SK-N-SH (cell line): ENCODE measurements at regions not wholly inside any gene's neighbourhood (a gene's known extent, or its start where the extent isn't known, plus 50 kb on each side); places are given as distances from the start of the nearest gene placed in this dataset.

ENCODE experiments used
- CTCF ChIA-PET: fragments of 300-600, 350-600 bp; formaldehyde crosslinking; extraction: SDS; loops from one replicate; lab custom pipeline; 2021; lab: Yijun Ruan, JAX
- POLR2A ChIA-PET: fragments of 350-600 bp; sonication (Branson Sonifier 250); formaldehyde crosslinking; extraction: SDS; loops from one replicate; lab custom pipeline; 2020; ENCODE audit warnings: antibody characterized with exemption, inconsistent platforms; lab: Yijun Ruan, JAX
- DNase-seq: peaks from one replicate; pipeline ENCODE4 v3.0.0; 2012
- H2AFZ ChIP-seq: fragments of 200-600 bp; sonication (generic); 2 replicates; pipeline ENCODE4 v1.8.1; 2016; ENCODE audit warnings: antibody characterized with exemption, mild to moderate bottlenecking, low read depth
- H3F3A ChIP-seq: fragments of 200-600 bp; sonication (generic); replicated peaks from 2 replicates; pipeline ENCODE3; 2016; ENCODE audit warnings: antibody characterized with exemption, mild to moderate bottlenecking; ENCODE audit not compliant: insufficient read depth
- H3K27ac ChIP-seq, 2 experiments: fragments of 200-500 bp in 1 of 2; fragments of 200-600 bp in 1 of 2; sonication (Bioruptor generic) in 1 of 2; sonication (generic), shearing (Covaris generic) in 1 of 2; 2 replicates each; pipeline versions ENCODE4 v1.5.1 to v1.6.1; 2014 to 2016; ENCODE audit warnings: low read depth in 2 of 2, inconsistent platforms in 1 of 2, low read length in 1 of 2, mild to moderate bottlenecking in 1 of 2, mixed read lengths in 1 of 2
- H3K27me3 ChIP-seq: fragments of 200-600 bp; sonication (generic), shearing (Covaris generic); 2 replicates; pipeline ENCODE4 v1.6.1; 2016; ENCODE audit warnings: mixed run types; ENCODE audit not compliant: insufficient read depth
- H3K36me3 ChIP-seq, 2 experiments: fragments of 200-500 bp in 1 of 2; fragments of 200-600 bp in 1 of 2; sonication (Bioruptor generic) in 1 of 2; sonication (generic) in 1 of 2; replicated peaks in 1 of 2; 2 replicates each; pipeline versions ENCODE3 to v1.5.1; 2014 to 2016; ENCODE audit warnings: low read length in 1 of 2, mild to moderate bottlenecking in 1 of 2; ENCODE audit not compliant: insufficient read depth in 2 of 2, control insufficient read depth in 1 of 2
- H3K4me1 ChIP-seq, 2 experiments: fragments of 200-500 bp in 1 of 2; fragments of 200-600 bp in 1 of 2; sonication (Bioruptor generic) in 1 of 2; sonication (generic), shearing (Covaris generic) in 1 of 2; 2 replicates each; pipeline versions ENCODE4 v1.5.1 to v1.6.1; 2014 to 2016; ENCODE audit warnings: low read depth in 1 of 2, low read length in 1 of 2, mixed run types in 1 of 2; ENCODE audit not compliant: insufficient read depth in 2 of 2, control insufficient read depth in 1 of 2
- H3K4me2 ChIP-seq: fragments of 200-600 bp; sonication (generic), shearing (Covaris generic); 2 replicates; pipeline ENCODE4 v1.6.1; 2017; ENCODE audit warnings: mixed run types
- H3K4me3 ChIP-seq, 2 experiments: fragments of 200-500 bp in 1 of 2; fragments of 200-600 bp in 1 of 2; sonication (Bioruptor generic) in 1 of 2; sonication (generic), shearing (Covaris generic) in 1 of 2; 2 replicates each; pipeline versions ENCODE4 v1.5.1 to v1.8.1; 2014 to 2016; ENCODE audit warnings: low read depth in 2 of 2, inconsistent platforms in 1 of 2, low read length in 1 of 2, mild to moderate bottlenecking in 1 of 2, mixed read lengths in 1 of 2, moderate library complexity in 1 of 2
- H3K79me2 ChIP-seq: fragments of 200-600 bp; sonication (generic); 2 replicates; pipeline ENCODE4 v1.8.1; 2017; ENCODE audit warnings: mild to moderate bottlenecking; ENCODE audit not compliant: insufficient read depth
- H3K9ac ChIP-seq: fragments of 200-600 bp; sonication (generic); 2 replicates; pipeline ENCODE4 v1.6.1; 2017; ENCODE audit warnings: mixed run types
- H3K9me2 ChIP-seq: fragments of 200-600 bp; sonication (generic); 2 replicates; pipeline ENCODE4 v1.6.1; 2017; ENCODE audit warnings: mixed run types
- H3K9me3 ChIP-seq: fragments of 200-600 bp; sonication (generic); 2 replicates; pipeline ENCODE4 v1.6.1; 2017; ENCODE audit warnings: mixed run types, mild to moderate bottlenecking, moderate library complexity
- H4K20me1 ChIP-seq: fragments of 200-600 bp; sonication (generic); 2 replicates; pipeline ENCODE4 v1.6.1; 2017; ENCODE audit warnings: mild to moderate bottlenecking, mixed run types; ENCODE audit not compliant: insufficient read depth
- GATA2 ChIP-seq: sonication (generic); formaldehyde crosslinking; IDR thresholded peaks from 2 replicates; pipeline ENCODE4 v1.5.0; 2020; ENCODE audit warnings: mild to moderate bottlenecking, missing genetic modification reagents
- NFIC ChIP-seq: IDR thresholded peaks from 2 replicates; pipeline ENCODE4 v1.4.0; 2012; ENCODE audit warnings: borderline replicate concordance
- RAD21 ChIP-seq: IDR thresholded peaks from 2 replicates; pipeline ENCODE4 v1.6.1; 2012; ENCODE audit warnings: mild to moderate bottlenecking, low read length
- RFX5 ChIP-seq: IDR thresholded peaks from 2 replicates; pipeline ENCODE4 v1.6.1; 2012; ENCODE audit warnings: mild to moderate bottlenecking, improper control_type of control experiment, low read length
- WGBS: methylation state at CpG from one replicate; pipeline ENCODE4 v1.1.6; 2017; ENCODE audit warnings: low lambda C conversion rate; 5-methylcytosine and 5-hydroxymethylcytosine counted together

GRCh38 chr17:31699281-31699680 lies 159.8 kb downstream of the COPRS start:
- no peak for DNase-seq
- CTCF ChIA-PET, result interaction anchor here (1.0 to 1.8 kb wide), 4 partner anchors 14 to 143 kb away, joined by 3 to 9 read pairs (median 4); no protein-coding TSS in a partner anchor
- 68% methylated on average over 3 of the region's 3 CpGs for WGBS

GRCh38 chr17:31698751-31699150 lies 160.3 kb downstream of the COPRS start:
- Histone ChIP-seq H3K27ac (no peak overlapping the region), H4K20me1 (no peaks in the 10 kb centered on the region), H3F3A (peaks cover 26% of the 10 kb centered on the region), H3K9ac (no peak overlapping the region), H2AFZ (no peak overlapping the region), H3K4me3 (no peak overlapping the region), H3K79me2 (no peaks in the 10 kb centered on the region), H3K36me3 (no peaks in the 10 kb centered on the region), H3K4me2 (no peak overlapping the region), H3K27me3 (no peaks in the 10 kb centered on the region), H3K4me1 (peaks cover 19 to 22% of the 10 kb centered on the region in 2 experiments), H3K9me3 (no peaks in the 10 kb centered on the region), H3K9me2 (no peaks in the 10 kb centered on the region)
- DNase-seq, result no peak
- CTCF ChIA-PET, result interaction anchor here (1.0 kb wide), 2 partner anchors 13 to 140 kb away, joined by 3 to 5 read pairs; no protein-coding TSS in a partner anchor
- WGBS, result 93% methylated on average over 7 of the region's 7 CpGs
- POLR2A ChIA-PET, result no interaction called here
- TF ChIP-seq RAD21 (no peak), RFX5 (no peak)

More at GRCh38 chr17:31699281-31699680, 159.8 kb downstream of the COPRS start:
- H3K79me2 ChIP-seq, result no peaks in the 10 kb centered on the region
- H3K9me2 ChIP-seq, result no peaks in the 10 kb centered on the region
- no peak overlapping the region for H3K4me3 ChIP-seq
- no peak overlapping the region for H3K27ac ChIP-seq
- H3K4me1 ChIP-seq, result peaks cover 19% of the 10 kb centered on the region in 2 experiments
- no peaks in the 10 kb centered on the region for H4K20me1 ChIP-seq
- H3K9ac ChIP-seq, result no peak overlapping the region
- no peak overlapping the region for H3K4me2 ChIP-seq
- H3K9me3 ChIP-seq, result no peaks in the 10 kb centered on the region
- H3K36me3 ChIP-seq, result no peaks in the 10 kb centered on the region
- POLR2A ChIA-PET, result no interaction called here
- TF ChIP-seq NFIC, result peak; percentile 30; the same call in 1 of the 2 replicates
- TF ChIP-seq RFX5, result no peak
- TF ChIP-seq, all 33 proteins: peak for 1
- no peaks in the 10 kb centered on the region for H3K27me3 ChIP-seq
- H2AFZ ChIP-seq, result no peak overlapping the region
- H3F3A ChIP-seq, result peaks cover 26% of the 10 kb centered on the region

- POLR2A ChIA-PET, result no interaction called here
- Histone ChIP-seq H2AFZ (0 out of 2 replicates have a peak overlapping the region, but pooled peaks have one; percentile 35), H3K4me1 (peaks cover 19 to 24% of the 10 kb centered on the region in 2 experiments), H3K9ac (no peak overlapping the region), H3K36me3 (no peaks in the 10 kb centered on the region), H3K27me3 (no peaks in the 10 kb centered on the region), H3K27ac (peak overlapping the region; percentile 84 to 89; a peak in 2 of 4 replicates), H3K4me2 (no peak overlapping the region), H4K20me1 (no peaks in the 10 kb centered on the region), H3K9me2 (no peaks in the 10 kb centered on the region), H3K9me3 (no peaks in the 10 kb centered on the region), H3F3A (peaks cover 26% of the 10 kb centered on the region), H3K79me2 (no peaks in the 10 kb centered on the region), H3K4me3 (no peak overlapping the region)
- CTCF ChIA-PET, result interaction anchor here (2.7 to 3.7 kb wide), 2 partner anchors 12 to 144 kb away, joined by 16 to 24 read pairs; no protein-coding TSS in a partner anchor
- no peak for TF ChIP-seq GATA2 (CRISPR knock-in tag)
- no peak for DNase-seq
- 94% methylated on average over 9 of the region's 9 CpGs for WGBS
These were observed 161.2 kb downstream of the COPRS start for GRCh38 chr17:31697838-31698237.
